CD4-positive, alpha-beta T cell treated with Interleukin-2 at 100 ng/mL for 4 hours (primary cell): ENCODE measurements at regions not wholly inside any gene's neighbourhood (a gene's known extent, or its start where the extent isn't known, plus 50 kb on each side); places are given as distances from the start of the nearest gene placed in this dataset.

Experiments used
- DNase-seq: peaks from one replicate; pipeline ENCODE4 v3.0.0-alpha.2; 2020; ENCODE audit warnings: low spot score

DNA sequence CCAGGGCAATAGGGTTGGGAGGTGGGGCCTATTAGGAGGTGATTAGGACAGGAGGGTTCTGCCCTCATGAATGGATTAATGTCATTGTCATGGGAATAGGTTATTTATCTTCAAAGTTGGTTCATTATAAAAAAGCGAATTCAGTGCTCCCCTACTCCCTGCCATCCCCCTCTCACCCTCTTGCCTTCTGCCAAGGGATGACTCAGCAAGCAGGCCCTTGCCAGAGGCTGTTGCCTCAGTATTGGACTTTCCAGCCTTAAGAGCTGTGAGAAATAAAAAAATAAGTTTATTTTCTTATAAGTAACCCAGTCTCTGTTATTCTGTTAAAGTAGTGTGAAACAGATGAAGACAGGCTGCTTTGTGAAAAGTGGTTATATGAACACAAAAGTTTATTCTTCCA lies 381.1 kb upstream of the ZFP64 start:
- no peak for DNase-seq

DNA sequence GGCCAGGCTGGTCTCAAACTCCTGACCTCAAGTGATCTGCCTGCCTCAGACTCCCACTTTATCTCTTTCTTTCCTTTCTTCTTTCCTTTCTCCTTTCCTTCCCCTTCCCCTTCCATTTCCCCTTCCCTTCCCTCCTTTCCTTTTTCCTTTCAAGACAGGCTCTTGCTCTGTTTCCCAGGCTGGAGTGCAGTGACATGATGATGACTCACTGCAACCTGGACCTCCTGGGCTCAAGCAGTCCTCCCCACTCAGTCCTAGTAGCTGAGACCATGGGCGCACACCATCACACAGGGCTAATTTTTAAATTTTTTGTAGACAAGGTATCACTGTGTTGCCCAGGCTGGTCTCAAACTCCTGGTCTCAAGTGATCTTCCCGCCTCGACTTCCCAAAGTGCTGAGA lies 377.6 kb upstream of the ZFP64 start:
- DNase-seq = no peak

DNA sequence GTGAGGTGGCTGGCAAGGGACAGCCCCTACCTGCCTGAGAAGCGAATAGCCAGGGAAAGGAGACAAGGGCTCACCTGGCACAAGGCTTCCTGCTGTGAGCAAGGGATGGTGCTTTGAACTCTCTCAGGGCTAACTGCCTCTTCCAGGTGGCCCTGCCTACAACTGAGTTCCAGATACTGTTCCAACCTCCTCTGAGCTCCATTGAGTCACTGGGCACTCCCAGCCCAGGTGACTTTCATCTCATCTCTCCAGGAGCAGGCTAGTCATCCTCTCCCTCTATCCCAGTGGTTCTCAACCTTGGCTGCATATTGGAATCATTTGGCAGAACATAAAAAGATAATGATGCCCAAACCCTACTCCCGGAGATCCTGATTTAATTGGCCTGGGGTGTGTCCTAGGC lies 374.0 kb upstream of the ZFP64 start:
- no peak for DNase-seq

DNA sequence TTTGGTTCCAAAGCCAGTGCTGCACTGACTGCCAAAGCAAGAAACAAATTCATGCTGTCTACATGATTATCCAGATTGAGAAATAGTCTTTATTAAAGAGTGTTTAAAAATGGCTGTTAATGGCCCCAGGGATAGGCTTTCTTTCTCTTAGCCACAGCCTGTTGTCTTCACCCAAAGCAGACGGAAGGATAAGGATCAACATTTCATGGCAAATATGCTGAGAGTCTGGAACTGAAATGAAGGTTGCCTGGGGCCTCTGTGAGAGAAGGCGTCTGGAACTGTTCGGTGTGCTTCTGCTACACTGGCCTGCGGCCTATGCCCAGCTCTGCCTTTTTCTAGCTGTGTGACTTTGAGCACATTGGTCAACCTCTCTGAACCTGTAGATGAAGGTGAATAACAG lies 373.0 kb upstream of the ZFP64 start:
- no peak for DNase-seq

DNA sequence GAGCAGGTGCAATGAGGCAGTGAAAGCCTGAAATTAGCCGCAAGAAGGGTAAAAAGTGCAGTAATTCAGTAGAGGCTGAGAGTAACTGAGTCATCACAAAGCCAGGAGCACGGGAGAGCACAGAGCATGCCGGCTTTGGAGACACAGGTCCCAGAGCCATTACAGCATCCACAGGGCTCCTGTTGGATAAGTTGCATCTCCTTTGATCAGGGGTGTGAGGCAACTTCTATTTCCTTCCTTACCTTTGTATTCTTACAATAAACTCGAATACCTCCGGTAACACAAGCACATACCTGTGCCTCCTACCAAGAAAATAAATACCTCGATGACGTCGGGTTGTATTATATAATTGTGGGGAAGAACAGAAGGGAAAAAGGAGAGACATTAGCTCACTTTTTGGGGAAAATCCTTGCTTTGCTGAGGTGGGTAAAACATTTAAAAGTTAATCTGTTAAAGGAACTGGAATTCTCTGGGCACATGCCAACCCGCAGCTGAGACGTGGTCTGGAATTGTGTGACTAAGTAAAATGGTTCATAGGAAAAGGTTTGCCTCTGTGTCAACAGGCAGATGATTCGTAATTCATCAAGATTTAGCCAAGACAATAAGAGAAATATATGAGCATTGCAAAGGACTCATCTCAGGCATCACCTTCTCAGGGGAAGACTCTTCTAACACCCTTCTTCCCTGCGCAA lies 360.7 kb upstream of the ZFP64 start:
- no peak for DNase-seq

DNA sequence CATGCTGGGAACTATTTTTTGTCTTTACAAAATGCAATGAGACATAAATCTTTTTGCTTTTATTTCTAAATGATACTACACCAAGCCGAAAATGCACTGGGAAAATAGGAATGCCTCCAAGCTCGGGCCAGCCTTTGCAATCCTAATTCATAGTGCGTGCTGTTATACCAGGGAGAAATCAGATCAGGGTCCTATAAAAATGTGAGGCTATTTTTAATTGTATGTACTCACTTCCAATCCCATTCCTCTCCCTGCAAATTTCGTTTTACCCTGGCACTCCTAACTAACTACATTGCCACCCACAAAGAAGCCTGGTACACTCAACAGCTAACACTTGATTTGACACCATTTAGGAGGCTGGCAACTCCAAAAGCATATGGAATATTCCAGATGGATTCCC lies 350.6 kb upstream of the ZFP64 start:
- DNase-seq = no peak

DNA sequence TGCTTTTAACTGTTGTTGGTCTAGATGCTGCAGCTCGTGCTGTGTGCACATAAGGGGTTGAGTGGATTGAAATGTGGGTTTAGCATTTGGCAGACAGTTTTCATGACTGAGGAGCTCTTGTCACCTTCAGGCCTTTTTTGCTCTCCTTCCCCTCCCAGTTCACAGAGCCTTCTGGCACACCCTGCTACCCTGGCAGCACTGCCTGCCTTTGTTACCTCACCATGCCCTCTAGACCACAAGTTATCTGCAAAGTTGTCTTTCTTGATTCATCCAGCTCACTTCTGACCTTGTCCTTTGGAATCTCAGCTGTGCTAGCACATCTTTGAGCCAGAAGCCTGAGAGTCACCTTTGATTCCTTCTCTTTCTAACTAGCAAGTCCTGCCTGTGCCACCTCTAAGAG lies 348.9 kb upstream of the ZFP64 start:
- no peak for DNase-seq

DNA sequence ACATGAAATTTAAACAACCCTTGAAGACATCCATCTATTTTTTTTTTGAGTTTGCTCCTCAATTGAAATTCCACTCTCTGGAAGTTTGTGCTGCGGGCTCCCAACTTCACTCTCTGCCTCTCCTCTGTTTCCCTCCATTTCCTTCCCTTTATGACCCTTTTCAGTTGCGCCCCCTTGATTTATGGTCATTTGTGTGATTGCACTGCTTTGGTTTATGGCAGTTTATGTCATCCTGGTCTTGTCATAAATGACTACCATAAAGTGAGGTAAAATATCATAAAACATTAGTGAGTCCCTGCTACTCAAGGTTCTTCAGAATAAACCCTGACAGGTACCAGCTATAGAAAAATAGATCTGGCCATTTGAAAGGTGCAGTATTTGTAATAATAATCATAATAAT lies 348.3 kb upstream of the ZFP64 start:
- DNase-seq = no peak

DNA sequence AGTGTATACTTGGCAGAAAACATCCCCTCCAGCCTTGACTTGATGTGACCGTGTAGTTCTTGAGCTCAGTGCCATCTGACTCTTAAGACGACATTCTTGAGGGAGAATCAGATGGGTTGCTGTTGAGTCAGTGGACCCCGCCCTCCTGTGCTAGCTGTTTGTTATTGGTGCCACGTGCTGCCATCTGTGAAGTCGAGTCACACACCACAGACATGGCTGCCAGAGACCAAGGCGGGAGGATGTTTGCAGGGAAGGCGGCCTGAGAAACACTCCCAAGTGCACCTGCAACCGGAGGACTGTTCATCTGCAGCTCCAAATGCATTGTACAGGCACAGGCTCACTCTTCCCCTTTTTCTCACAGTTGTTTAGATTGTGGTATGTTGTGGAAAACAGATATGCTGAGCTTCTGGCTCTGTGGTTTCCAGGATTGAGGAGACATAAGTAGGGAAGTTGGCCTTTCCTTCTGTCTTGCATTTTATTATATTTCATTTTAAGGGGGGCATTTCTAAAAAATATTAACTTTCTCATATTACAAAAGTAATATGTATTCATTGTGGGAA lies 345.3 kb upstream of the ZFP64 start:
- DNase-seq = no peak

DNA sequence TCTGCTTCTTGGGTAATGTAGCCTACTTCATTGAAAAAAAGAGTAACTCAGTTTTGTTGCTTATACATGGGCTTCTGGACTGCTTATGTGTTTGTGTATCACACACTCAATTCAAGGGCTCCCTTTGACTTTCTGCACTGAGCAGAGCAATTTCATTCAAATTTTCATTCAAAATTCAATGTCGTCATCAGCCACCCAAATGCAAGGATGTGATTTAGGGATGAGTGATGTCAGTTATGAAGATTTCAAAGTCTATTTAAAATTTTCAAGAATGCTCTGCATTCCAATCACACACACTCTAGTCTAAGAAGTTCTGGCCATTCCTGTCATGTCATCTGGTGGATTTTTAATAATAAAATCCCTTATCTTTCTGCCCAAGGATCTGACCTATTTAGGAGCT lies 344.5 kb upstream of the ZFP64 start:
- no peak for DNase-seq

DNA sequence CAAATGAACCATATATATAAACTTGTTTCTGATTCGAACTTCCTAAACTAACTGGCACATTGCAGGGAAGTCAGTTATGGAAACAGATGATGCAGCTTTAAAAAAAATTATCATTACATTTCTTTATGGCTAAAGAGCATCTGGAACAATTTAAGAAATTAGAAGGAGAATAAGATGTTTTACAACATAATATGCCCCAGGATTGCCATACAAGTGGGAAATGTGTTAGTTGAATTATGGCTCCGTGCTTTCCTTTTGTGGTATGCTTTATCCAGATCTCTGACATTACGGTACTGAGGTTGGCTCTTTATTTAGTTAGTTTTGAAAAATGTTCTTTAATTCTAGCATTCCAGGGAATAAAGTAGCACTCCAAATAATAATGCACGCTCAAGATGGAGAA lies 343.0 kb upstream of the ZFP64 start:
- no peak for DNase-seq

DNA sequence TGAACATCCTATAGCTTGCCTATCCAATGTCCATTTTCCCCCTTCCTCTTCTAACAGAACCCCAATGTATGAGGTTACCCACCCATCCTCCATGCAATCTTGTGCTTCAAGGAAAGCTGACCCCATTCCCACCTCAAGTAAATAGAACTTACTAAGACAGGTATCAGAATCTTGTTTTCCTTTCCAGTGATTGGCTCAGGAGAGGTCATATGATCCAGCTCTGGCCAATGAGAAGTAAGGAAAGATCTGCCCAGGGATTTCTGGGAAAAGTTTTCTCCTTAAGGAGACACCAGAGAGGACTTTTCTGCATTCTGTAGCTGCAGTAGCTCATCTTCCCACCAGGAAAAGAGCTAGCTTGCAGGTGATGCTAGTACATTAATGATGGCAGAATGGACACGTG lies 341.8 kb upstream of the ZFP64 start:
- DNase-seq = no peak

DNA sequence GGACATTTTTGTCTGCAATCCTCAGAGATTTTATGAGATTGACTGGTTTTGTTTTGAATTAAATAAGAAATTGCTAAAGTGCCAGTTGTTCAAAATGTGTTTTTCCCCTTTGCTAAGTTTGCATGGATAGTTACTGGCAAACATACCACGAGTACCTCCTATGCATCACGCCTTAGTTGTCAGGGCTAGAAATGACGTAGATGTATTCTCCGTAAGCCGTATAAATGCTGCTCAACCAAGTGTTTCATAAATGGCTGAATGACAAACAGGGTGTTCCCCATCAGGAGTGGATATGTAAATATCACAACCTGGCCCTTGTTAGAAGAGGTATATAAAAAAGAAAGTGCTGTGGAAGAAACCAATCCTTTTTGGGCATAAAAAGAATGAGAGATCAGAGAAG lies 341.1 kb upstream of the ZFP64 start:
- no peak for DNase-seq

DNA sequence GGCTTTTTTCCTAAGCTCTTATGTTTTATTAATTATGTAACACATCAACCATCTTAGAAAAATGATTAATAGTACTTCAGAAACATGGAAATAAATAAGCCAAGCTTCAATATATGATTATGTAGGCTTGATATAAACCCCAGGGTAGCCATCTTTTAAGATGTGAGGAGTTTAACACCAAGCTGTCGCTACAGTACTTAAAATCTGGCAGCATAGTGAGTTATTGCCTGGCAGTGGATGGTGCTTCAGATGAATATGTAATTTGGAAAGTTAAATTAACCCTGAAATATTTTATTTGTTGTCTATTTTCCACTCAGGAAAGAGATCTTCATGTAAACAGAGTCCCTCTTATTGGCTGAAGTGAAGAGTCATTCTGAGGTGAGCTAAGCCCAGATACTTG lies 339.0 kb upstream of the ZFP64 start:
- DNase-seq = no peak

DNA sequence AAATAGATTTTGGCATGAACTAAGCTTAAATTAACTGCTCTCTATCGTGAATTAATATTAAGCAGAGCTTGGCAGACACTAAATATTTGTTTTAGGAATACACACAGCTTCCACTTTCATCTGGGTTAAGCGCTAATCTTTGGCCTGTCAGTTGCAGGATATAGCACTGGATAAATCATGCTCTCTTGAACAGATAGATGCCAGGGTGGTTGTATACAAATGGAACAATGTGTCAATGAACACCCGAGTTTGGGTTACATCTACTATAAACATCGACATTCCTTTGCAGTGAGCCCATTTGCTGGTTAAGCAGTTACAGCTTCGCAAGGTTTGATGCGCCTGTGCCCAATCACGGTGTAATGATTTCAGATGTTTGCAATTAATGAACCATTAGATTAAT lies 338.2 kb upstream of the ZFP64 start:
- no peak for DNase-seq

DNA sequence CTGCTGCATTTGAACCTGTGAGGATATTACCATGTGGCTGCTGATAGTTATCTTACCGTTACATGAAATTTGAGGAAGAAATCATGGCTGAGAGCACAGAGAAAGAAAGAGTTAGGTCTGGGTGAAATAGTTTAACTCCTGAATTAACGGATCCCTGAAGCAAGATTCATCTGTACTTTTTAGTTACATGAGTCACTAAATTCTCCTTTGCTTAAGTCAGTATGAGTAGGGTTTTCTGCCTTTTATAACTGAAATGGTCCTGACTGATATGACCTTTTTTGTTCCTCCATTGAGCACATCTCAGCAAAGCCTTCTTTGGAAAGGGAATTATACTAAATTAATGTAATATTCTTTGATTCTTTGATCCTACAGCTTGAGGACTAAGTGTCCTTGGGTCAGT lies 333.3 kb upstream of the ZFP64 start:
- DNase-seq = no peak

DNA sequence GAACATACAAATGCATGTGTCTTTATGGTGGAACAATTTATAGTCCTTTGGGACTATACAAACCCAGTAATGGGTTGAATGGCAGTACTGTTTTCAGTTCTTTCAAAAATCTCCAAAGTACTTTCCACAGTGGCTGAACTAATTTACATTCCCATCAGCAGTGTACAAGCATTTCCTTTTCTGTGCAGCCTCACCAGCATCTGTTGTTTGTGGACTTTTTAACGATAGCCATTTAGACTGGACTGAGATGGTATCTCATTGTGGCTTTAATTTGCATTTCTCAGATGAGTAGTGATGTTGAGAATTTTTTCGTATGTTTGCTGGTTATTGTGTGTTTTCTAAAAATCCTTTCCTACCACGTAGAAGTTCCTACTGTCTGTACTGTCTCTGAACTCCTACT lies 327.2 kb upstream of the ZFP64 start:
- no peak for DNase-seq

DNA sequence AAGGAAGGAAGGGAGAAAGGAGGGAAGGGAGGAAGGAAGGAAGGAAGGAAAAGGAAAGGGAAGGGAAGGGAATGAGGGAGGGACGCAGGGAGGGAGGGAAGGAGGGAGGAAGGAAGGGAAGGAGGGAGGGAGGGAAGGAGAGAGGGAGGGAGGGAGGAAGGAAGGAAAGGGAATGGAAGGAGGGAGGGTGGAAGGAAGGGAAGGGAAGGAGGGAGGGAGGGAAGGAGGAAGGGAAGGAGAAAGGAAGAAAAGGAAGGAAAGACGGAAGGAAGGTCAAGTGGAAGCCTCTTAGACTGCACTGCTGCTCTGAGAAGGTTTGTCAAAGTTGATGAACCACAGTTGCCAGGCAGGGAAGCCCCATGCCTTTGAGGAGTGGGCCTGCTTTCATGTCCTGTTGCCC lies 324.3 kb upstream of the ZFP64 start:
- DNase-seq = no peak

DNA sequence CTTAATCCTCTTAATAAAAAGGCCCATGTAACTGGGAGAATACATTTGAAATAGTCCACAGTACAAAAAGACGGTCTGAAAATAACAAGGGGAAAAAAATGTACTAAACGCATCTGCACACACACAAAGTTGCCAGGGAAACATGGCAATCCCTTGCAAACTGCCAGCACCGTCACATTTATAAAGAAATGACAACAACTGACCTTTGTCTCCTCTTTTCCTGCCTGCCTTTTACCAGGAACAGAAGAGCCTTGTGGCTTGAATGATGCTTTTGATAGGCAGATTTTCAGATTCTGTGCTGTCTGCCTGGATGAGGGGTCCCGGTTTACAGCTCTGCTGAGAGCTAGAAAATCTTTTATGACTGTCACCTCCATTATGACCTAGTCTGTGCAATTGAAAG lies 308.6 kb upstream of the ZFP64 start:
- no peak for DNase-seq

DNA sequence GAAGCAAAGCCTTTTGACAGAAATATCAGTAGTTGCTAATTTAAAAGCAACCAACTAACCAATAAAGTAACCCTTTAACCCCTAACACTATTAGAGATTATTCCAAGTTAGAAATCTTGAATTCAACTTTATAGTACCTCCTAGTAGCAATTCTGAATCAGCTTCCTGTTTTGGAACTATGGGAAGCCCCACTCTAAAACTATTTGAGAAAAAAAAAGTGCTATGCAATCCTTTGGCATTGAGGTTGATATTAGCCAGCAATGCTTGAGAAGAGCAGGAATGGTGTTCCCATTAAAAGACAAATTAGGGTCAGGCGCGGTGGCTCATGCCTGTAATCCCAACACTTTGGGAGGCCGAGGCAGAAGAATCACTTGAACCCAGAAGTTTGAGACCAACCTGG lies 306.2 kb upstream of the ZFP64 start:
- DNase-seq = no peak

DNA sequence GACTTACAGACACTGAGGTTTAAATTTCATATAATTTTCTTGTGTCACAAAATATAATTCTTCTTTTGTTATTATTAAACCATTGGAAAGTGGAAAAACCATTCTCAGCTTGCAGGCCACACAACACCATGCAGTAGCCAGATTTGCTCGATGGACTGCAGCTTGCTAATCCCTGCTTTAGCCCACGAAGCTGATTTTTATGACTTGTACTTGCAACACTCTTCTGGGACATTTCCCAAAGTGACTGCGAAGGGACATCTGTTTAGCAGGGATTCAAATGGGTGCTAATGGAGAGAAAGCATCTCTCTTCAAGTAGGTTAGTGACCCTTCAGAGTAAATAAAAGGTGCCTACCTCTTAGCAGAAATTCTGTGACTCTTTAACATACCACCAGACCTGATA lies 304.6 kb upstream of the ZFP64 start:
- DNase-seq = no peak

DNA sequence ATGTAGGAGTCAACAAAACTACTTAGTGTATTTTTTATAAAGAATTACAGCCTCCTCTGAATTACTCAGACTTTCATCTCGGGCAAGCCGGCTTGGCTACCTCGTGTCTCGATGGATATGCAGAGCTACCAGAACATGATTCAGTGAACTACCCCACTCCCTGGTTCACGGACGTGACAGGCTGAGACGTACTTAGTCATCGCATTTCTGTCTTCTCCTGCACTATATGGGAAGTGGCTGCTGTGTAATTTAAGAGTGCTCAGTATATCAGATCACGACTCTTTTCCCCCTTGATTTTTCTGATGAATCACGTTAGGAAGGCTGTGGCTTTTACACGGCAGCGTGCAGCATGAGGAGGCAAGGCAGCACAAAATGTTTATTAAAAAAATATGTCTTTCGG lies 302.7 kb upstream of the ZFP64 start:
- peak; percentile 47 for DNase-seq

DNA sequence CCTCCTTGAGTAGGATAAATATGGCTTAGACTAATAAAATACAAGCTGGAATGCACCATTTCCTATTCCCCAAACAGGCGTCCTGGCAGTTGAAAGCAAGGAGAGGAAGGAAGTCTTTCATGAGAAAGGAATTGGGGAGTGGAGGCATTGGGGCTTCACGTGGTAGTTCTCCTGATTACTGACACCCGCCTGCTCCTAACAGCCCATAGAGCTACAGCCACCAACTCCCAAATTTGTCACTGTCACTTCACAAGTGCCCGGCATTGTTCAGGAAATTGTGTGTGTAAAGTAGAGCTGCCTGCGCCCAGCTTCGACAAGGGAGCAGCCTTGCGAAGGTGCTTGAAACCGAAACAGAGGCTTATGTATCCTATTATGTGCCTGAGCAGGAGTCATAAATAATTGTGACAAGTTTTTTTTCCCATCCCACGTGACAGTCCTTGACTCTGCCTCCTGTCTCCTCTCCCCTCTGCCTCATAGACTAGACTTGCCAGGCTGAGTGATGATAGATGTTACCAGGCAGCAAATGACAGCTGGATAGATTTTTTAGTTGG lies 301.7 kb upstream of the ZFP64 start:
- peak; percentile 6 for DNase-seq

DNA sequence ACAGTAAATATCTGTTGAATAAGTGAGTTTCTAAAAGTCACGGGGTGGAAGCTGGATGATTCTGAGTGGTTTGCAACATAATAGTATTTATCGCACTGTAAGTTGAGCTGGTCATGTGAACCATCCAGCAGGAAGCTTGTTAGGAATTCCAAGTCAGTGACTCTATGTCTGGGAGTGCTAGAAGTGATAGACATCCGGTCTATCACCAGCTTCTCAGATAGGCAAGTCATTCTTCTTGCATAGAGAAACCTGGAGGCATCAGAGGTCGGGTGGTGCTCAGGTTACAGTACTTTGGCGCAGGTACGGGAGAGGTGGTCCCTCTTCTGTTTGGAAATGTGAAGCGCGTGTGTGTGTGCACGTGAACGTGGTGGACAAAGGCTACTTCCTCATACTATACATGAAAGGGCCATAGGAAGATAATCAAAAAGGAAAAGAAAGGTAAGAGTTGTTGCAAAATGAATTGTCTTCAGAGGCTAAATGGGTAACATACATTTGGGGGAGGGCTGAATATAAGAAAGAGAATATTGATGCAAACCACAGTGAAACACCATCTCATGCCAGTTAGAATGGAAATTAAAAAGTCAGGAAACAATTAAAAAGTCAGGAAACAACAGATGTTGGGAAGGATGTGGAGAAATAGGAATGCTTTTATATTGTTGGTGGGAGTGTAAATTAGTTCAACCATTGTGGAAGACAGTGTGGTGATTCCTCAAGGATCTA lies 299.3 kb upstream of the ZFP64 start:
- DNase-seq = no peak
